ENCODE measurements at regions not wholly inside any gene's neighbourhood (a gene's known extent, or its start where the extent isn't known, plus 50 kb on each side); places are given as distances from the start of the nearest gene placed in this dataset.

GRCh38 chr18:29648891-29649290 lies 1393.7 kb downstream of the DSC3 start:
- TF ChIP-seq CTCF (IDR thresholded peaks at IDR 0.05) = no peak
- TF ChIP-seq REST (IDR thresholded peaks at IDR 0.05; ENCODE audit: insufficient read depth in 1 of 2, low read depth in 2 of 2, low read length in 1 of 2) = no peak
- no peak for TF ChIP-seq POLR2AphosphoS5 (IDR thresholded peaks at IDR 0.05; ENCODE audit: low read depth, low read length)
- no peak for TF ChIP-seq TCF7L2 (IDR thresholded peaks at IDR 0.05; ENCODE audit: low read depth, low read length)

Measured in Panc1 (cell line).